Coronary artery (tissue), 2 donors: ENCODE measurements at regions not wholly inside any gene's neighbourhood (a gene's known extent, or its start where the extent isn't known, plus 50 kb on each side); places are given as distances from the start of the nearest gene placed in this dataset.

Experiments used
- DNase-seq: peaks from one replicate; pipeline ENCODE4 v3.0.0-alpha.2; 2017; ENCODE audit warnings: low spot score
- H3K27ac ChIP-seq, 2 donors: fragments of 200-600 bp; sonication (generic); one replicate each; pipeline ENCODE4 v1.5.1; 2016 to 2019
- H3K4me3 ChIP-seq: fragments of 200-600 bp; sonication (generic); 2 replicates; pipeline ENCODE4 v1.5.1; 2016; ENCODE audit warnings: mild to moderate bottlenecking, moderate library complexity
- CTCF ChIP-seq: fragments of 200-600 bp; sonication (generic); IDR thresholded peaks from one replicate; pipeline ENCODE4 v1.5.1; 2019; ENCODE audit warnings: antibody characterized with exemption

- H3K4me3 ChIP-seq: no peak overlapping the region
- DNase-seq: no peak
- H3K27ac ChIP-seq: no peak overlapping the region
- TF ChIP-seq CTCF: no peak
Measured at GRCh38 chr14:49989966-49990365, 97.1 kb downstream of the ARF6 start.

- Histone ChIP-seq H3K27ac (no peak overlapping the region), H3K4me3 (no peak overlapping the region)
- no peak for TF ChIP-seq CTCF
- DNase-seq: no peak
Measured at GRCh38 chr14:49991491-49991890, 98.6 kb downstream of the ARF6 start.

GRCh38 chr14:49992036-49992435, 99.2 kb downstream of the ARF6 start:
- DNase-seq: no peak
- TF ChIP-seq CTCF: no peak
- Histone ChIP-seq H3K27ac (no peak overlapping the region), H3K4me3 (no peak overlapping the region)

- H3K27ac ChIP-seq: peak overlapping the region in 1 of 2 donors; percentile 5
- no peak for DNase-seq
- H3K4me3 ChIP-seq: no peak overlapping the region
- TF ChIP-seq CTCF: no peak
Measured at GRCh38 chr14:49992448-49992847, 99.6 kb downstream of the ARF6 start.

GRCh38 chr14:49992901-49993339, 100.0 kb downstream of the ARF6 start:
- Histone ChIP-seq H3K27ac (peak overlapping the region in 1 of 2 donors; percentile 5), H3K4me3 (no peak overlapping the region)
- TF ChIP-seq CTCF: no peak
- no peak for DNase-seq

GRCh38 chr14:49993565-49993964, 100.7 kb downstream of the ARF6 start:
- Histone ChIP-seq H3K4me3 (no peak overlapping the region), H3K27ac (no peak overlapping the region)
- no peak for TF ChIP-seq CTCF
- no peak for DNase-seq

- TF ChIP-seq CTCF: no peak
- no peak overlapping the region for H3K27ac ChIP-seq
- no peak for DNase-seq
- H3K4me3 ChIP-seq: no peak overlapping the region
Measured at GRCh38 chr14:49994951-49995561, 102.2 kb downstream of the ARF6 start.
